IPS-NIHi7 (cell line): ENCODE measurements at regions not wholly inside any gene's neighbourhood (a gene's known extent, or its start where the extent isn't known, plus 50 kb on each side); places are given as distances from the start of the nearest gene placed in this dataset.

Source experiments
- DNase-seq: peaks from one replicate; pipeline ENCODE4 v3.0.0; 2012; ENCODE audit warnings: mixed read lengths; ENCODE audit errors: extremely low spot score

GRCh38 chr3:193955719-193956118 lies 180.2 kb upstream of the HES1 start:
- DNase-seq: no peak

GRCh38 chr3:193959861-193960260 lies 176.1 kb upstream of the HES1 start:
- DNase-seq: no peak

- DNase-seq: no peak
These were observed 175.3 kb upstream of the HES1 start for GRCh38 chr3:193960487-193961274.

- no peak for DNase-seq
These were observed 172.8 kb upstream of the HES1 start for GRCh38 chr3:193962986-193963685.

- DNase-seq: no peak
These were observed 172.0 kb upstream of the HES1 start for GRCh38 chr3:193963808-193964516.

- DNase-seq: no peak
These were observed 171.4 kb upstream of the HES1 start for GRCh38 chr3:193964517-193964880.

GRCh38 chr3:193968380-193968974 lies 167.5 kb upstream of the HES1 start:
- DNase-seq: no peak

GRCh38 chr3:193970131-193970772 lies 165.7 kb upstream of the HES1 start:
- DNase-seq: peak; percentile 79

- DNase-seq: no peak
These were observed 165.2 kb upstream of the HES1 start for GRCh38 chr3:193970773-193971206.

- DNase-seq: no peak
These were observed 164.6 kb upstream of the HES1 start for GRCh38 chr3:193971261-193971751.

GRCh38 chr3:193971966-193972365 lies 164.0 kb upstream of the HES1 start:
- no peak for DNase-seq

GRCh38 chr3:193972832-193973231 lies 163.1 kb upstream of the HES1 start:
- DNase-seq: no peak

- DNase-seq: no peak
These were observed 161.7 kb upstream of the HES1 start for GRCh38 chr3:193974191-193974652.

GRCh38 chr3:193974671-193975535 lies 161.0 kb upstream of the HES1 start:
- DNase-seq: peak; percentile 78

GRCh38 chr3:193977622-193978021 lies 158.3 kb upstream of the HES1 start:
- DNase-seq: no peak

GRCh38 chr3:193978030-193978429 lies 157.9 kb upstream of the HES1 start:
- DNase-seq: no peak

- DNase-seq: no peak
These were observed 157.5 kb upstream of the HES1 start for GRCh38 chr3:193978486-193978885.

GRCh38 chr3:193980326-193980725 lies 155.6 kb upstream of the HES1 start:
- no peak for DNase-seq

GRCh38 chr3:193980905-193981304 lies 155.0 kb upstream of the HES1 start:
- DNase-seq: no peak

GRCh38 chr3:193981504-193981903 lies 154.4 kb upstream of the HES1 start:
- no peak for DNase-seq
